HG02852 (cell line): ENCODE measurements at regions not wholly inside any gene's neighbourhood (a gene's known extent, or its start where the extent isn't known, plus 50 kb on each side); places are given as distances from the start of the nearest gene placed in this dataset.

ENCODE experiments used
- ATAC-seq: cut with Tn5 transposase; IDR thresholded peaks from one replicate; pipeline ENCODE4 v1.9.1; 2021; ENCODE audit warnings: mild to moderate bottlenecking, moderate library complexity; ENCODE audit not compliant: unreplicated experiment

DNA sequence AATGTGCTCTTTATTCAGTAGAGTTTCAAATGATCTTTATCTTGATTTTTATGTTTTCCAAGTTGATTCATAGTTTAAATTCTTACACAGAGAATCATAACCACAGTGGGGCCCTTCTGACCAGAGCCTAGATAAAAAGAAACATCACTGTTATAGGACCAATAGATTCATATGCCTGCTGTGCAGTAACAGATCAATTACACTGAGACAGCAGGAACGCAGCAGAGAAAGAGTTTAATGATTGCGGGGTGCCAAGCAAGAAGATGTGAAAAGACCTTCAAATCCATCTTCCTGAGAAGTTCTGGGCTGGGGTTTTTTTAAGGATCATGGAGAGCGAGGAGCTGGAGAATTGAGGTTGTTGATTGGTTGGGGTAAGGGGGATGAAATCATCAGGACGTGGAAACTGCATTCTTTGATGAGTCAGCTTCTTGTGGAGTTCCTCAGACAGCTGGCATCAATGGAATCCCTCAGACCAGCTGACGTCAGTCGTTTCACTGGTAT is 346.6 kb downstream of the TBC1D4 start:
- ATAC-seq = no peak

DNA sequence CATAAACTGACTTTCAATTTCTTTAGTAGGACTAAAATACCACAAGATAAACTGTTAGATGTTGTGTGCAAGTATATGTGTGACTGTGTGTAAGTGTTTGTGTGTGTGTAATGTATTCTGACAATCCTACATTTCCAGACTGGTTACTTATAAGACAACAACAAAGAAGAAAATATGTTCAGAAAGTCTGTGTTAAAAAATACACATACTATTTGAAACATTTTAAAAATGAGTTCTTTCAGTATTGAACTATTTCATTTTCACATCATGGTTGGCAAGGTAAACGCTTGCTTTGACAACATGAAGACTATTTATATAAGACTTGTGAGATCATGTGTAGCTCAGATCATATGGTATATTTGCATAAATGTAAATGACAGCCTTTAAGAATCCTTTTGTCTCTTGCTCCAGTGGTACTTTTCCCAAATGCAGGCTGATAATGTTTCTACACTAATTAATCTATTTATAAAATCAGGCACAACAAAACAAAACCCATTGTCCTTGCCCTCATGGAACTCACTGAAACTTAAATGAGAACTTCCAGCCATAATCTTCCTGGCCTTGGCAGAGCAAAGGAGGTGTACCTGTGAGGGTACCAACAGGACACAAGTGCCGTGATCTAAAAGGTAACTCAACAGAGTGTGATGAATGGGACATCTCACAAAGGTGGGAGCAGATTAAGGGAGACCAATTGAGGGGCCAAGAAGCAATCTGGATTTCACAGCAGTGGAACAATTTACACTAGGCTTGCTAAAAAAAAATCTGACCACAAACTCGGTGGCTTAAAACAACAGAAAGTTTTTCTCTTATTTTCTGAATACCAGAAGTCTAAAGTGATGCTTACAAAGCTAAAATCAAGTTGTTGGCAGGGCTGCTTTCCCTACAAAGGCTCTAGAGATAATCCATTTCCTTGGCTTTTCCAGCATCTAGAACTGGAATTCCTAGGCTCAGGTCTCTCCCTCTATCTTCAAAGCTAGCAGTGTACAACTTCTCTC is 349.0 kb downstream of the TBC1D4 start:
- no peak for ATAC-seq

DNA sequence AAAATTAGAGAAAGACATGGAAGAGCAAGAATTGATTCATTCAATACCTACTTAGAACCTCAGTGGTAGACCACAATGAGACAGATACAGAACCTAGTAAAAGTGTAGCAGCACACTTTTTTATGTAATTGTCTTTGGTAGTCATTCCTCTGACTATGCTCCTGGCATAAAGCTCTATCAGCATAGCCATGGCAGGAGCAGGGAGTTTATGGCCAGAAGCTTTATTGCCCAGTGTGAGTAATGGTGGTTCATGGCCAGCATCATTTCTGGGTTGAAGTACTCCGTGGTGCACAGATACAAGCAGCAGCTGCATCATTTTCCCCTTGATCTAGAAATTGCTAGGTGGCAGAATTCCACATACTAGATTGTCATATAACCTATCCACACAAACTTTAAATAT is 352.6 kb downstream of the TBC1D4 start:
- ATAC-seq = no peak

DNA sequence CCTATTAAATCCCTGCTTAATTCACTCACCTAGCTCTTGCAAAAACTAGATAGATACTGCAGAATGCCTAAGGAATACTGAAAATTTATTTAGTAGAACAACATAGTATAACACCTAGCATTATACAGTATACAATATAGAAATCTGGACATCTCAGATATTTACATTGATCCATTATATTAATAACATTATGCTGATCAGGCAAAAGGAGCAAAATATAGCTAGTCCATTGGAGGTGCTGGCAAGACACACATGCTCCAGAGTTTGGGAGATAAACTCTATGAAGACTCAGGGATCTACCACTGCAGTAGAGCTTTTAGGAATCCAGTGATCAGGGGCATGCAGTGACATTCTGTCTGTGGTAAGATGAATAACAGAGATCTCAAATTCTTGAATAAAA is 357.6 kb downstream of the TBC1D4 start:
- ATAC-seq = no peak

DNA sequence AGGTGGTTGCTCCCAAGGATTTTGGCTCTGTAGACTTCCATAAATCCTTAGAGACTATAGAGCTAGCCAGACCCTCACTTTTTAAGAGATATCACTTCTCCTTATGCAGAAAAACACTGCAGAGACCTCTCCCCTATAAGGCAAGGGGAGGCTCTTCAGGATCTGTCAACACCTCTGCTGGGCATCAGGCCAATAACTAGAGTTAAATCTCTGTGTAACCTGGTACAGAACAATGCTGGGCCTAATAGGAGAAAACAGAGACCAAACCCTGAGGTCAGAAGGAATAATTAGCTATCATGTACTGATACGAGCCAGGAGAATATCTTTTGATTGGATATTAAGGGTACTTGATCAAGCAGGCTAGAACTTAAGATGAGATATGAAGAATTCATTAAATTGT is 358.5 kb downstream of the TBC1D4 start:
- no peak for ATAC-seq

DNA sequence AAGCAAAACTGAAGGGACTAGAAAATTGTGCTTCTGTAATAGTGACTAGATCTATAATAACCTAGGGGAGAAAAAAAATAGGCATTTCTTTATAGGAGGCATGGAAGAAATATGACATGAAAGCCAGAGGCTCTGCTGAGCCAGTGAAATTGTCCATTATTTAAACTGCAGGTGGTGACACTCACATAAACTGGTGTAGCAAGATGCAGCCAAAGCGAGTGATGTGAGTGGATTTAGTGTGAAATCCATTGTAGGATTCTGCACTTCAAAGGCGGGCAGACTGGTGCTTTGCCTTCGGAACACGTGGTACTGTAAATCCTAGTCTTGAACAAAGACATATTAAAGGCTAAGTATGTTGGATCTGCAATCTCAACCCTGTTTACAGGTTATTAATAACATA is 361.9 kb downstream of the TBC1D4 start:
- ATAC-seq = no peak

DNA sequence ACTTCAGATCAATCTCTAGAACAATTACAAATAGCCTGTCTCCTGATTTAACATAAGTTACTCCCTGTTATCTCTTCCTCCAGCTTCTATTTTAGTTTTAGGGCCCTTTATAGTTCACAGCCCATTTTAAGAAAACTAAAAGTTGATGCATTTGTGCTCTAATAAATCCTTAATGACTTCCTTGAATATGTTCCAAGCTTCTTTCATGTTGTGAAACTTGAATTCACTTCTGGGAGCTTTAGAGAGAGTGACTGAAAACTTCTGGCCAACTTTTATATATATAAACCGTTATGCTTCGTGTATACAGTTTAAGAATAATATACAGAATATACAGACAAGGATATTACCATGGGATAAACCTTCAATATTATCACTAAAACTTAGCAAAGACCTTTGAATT is 366.8 kb downstream of the TBC1D4 start:
- ATAC-seq = no peak

DNA sequence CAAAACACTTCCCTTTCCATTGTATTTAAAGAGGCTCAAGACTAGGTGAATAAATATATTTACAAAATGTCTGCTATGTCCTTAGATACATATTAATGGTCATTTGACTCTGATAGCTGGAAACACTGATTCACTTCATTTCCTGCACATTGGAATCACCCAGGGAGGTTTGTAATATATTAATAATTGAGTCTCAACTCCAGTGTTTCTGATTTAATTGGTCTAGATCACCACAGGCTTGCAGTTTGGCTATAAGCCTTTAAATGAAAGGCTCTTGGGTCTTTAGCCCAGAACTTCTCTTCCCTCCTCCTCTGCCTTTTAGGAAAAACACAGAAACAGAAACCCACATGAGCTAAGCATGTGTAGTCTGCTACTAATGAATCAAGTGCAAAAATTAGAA is 378.0 kb downstream of the TBC1D4 start:
- ATAC-seq = no peak

DNA sequence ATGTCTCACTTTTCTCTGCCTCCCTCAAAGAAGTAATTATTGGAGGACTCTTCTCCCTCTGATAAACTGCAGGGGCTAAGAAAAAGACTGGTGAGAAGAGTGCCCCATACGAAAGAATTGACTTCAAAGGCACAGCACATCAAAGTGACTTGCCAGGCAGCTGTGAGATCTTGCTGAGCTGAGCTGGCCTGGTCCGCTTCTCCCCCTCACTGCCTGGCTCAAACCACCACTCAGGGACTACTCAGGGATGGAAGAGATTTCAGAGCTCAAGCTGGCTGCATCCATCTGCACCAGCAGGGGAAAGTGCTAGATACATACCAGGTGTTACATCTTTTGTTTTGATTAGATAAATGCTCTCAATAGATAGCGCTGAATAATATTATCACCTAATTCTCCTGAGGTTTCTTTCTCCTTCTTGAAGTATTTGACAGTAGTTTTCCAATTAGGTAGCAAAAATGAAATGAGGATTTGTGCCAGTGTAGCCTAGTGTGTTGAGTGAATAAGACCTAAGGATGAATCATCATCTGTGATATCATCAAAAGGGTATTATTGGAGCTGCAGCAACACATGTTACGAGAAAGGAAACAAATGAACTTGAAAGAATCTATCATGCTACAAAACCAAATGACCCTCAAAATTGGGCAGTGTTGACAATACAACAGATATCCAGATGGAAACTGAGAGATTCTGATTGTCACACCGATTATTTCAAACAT is 379.8 kb downstream of the TBC1D4 start:
- no peak for ATAC-seq

DNA sequence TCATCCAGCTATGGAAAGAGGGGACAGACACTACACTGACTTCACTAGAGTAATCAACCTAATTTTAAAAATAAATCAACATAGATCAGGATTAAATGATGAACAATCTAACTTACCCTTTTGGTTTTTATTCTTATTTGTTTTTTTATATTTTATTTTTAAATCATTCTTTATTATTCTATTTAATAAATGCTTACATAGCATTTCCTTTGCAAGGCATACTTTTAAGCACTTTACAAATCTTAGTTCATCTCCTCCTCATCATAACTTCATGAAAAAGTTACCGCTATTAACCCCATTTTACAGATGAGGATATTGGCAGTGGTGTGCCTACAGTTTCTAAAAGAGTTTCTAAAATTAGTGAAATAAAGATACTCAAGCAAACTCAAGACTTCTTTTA is 380.6 kb downstream of the TBC1D4 start:
- ATAC-seq = no peak

DNA sequence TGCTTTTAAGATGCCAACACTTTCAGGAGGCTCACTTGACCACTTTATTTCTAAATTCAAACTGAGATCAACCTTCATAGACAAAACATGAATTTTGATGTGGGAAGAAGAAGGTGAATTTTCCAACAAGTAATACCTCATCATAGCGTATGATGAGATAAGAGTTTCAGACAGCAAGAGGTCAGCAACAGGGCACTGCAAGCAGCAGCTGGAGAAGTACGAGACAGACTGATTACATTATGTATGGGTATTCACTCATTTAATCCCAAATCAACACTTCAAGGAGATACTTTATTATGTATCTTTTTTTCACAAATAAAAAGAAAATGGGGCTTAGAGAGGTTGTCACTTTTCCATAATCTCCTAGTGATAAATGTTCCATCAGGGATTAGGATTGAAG is 389.8 kb downstream of the TBC1D4 start:
- ATAC-seq = no peak

DNA sequence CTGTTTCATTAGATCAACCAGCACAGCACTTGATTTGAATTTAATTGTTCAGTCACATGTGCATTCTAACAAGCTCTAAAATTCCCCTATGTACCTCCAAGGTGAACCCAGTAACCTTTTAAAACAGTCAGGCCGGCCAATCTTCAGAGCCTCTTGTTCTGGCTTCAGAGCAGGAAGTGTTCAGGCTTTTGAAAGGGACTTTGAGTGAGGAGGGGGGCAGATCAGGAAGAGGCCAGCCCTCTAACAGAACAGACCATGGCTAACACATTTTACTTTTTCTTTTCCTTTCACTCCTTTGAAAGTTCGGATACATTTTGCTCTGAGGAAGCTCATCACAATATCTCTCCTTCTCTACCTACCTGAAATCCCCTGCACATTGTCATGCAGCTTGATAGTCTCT is 390.3 kb downstream of the TBC1D4 start:
- no peak for ATAC-seq

DNA sequence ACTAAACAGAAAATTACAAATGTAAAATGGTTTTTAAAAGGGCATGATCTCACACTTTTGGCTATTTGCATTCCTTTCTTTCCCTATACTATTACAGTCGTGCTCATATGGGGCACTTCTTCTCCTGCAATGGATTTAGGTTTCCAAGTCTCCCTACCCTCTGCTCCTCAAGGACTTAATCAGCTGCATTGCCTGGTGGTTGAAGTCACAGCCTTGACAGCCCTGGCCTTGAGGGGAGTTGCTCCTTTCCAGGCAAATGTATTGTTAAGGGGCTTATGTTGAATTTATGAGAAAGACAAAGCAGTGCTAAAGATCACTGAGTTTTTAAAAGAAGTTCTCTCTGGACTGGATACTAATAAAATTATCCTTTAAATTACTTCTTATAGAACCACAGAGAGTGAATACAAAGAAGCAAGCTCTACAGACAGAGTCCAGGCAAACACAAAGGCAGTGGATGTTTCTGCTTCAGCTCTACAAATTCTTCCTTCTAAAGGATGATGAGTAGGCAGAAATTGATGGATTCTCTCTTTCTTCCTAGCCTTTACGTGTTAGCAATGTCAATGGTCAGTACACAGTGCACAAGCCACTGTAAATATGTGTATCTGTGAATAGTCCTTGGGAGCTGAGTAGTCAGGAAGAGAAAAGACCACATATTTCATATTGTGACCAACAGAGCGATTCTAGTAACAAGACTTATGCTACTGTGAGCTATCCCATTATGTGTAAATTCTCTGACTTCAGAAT is 390.9 kb downstream of the TBC1D4 start:
- ATAC-seq = no peak

DNA sequence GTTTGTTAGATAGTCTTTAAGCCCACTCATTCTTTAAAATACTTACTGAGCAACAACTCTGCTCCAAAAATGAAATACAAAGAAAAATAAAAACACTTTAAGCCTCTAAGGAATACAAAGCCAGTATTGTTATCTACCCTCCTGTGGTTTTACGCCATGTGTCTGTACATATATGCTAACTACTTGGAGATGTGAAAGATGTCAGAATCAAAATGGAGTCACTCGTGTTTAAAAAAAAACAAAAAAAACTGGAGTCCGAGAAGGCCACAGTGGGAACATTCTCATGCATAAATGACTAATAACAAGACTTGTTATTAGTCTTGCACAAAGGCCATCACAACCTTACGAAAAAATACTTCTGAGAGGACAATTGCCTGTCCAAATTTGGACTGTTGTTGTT is 393.1 kb downstream of the TBC1D4 start:
- no peak for ATAC-seq

DNA sequence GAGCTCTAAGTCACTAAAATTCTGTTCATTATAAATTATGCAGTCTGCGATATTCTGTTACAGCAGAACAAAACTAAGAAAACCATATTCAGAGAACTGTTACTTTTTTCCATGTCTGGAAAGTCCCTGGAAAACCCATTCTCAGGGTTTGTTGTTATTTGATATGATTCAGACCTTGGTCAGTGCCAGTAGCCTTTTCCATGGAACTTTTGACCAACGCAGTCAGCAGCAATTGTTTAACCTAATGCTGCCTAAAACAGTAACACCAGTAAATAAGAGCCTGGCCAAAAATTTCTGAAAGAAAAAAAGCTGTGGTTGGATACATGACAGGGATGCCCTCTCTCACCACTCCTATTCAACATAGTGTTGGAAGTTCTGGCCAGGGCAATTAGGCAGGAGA is 402.7 kb downstream of the TBC1D4 start:
- ATAC-seq = no peak

DNA sequence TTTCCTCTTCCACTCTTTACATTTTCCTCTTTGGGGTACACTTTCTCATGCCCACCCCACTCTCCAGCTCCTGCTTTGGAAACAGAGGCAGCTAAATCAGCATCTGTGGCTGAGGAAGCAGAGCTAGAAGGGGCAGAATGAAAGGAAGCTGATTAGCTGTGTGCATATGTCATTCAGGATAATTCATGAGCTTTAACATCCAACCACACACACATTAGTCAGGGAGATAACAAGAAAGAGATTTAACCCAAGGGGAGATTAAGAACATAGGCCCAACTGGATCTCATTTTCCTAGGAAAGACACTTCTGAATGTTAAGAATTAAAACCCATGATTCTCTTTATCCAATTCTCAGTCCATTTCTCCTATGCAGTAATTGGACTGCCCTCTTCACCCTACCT is 405.5 kb downstream of the TBC1D4 start:
- no peak for ATAC-seq

DNA sequence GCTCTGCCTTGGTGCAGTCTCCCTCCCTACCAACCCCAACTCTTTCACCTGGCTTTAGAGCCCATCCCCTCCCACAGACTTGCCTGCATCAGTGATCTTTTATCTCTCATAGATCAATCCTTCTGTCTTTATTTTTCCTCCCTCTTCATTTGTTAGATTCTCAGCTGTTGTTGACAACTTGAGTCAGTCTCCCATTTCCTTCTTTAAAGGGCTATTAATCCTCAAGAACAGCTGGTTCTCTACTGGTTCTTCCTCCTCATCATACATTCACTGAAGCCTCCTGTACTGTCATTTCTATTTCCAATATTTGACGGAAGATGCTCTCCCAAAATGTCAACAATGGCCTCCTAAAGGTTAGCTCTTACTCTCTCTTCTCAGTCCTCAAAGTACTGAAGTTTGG is 408.2 kb downstream of the TBC1D4 start:
- ATAC-seq = no peak

DNA sequence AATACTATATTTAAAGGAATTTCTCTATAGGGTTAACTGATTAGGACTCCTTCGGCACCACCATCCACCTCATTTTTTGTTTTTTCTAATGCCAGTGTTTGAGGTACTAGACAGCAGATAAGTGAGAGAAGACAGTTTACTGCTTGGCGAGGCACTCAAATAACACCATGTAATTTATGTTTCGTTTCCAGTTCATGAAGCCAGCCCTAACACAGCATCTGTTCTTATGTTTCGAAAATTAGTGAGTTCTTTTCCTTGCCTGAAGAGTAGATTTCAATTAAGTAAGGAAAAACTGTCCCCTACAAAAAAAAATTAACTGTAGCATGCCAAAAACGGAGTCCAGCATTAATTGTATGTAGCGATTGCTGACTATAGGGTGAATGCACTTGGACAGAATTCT is 409.1 kb downstream of the TBC1D4 start:
- ATAC-seq = no peak

DNA sequence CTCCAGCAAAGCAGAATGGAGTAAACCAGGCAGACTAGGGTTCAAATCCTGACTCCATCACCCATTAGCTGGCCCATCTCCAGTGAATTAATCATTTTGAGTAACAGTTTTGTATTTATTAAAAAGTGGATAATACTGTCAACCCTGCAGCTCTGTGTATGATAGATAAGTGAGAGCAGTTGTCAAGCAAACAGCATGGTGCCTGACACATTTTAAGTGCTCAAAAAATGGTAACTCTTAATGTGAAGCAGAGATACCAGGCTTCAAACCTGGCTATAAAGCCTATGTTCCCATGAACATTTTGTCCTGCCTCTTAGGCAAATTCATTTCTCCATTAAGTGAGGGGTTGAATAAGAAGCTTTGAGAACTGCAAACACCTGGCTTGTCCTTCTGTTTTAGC is 409.6 kb downstream of the TBC1D4 start:
- ATAC-seq = no peak

DNA sequence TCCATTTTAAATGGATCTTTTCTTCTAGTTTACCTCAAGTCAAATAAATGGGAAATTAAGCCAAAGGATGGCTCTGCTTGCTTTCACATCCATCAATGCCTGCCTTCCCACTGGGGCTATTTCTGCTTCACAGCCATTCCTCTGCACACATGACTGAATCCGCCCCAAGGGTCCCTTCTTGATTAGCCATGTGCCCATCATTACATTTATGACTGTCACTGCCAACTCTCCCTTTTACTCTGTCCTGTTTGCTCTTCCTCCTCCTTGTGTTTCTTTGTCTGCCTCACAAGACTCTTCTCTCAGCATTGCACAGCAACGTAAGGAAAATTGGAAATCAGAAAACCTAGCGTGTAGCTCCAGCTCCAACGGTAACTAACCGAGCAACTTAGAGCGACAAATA is 410.2 kb downstream of the TBC1D4 start:
- ATAC-seq = no peak

DNA sequence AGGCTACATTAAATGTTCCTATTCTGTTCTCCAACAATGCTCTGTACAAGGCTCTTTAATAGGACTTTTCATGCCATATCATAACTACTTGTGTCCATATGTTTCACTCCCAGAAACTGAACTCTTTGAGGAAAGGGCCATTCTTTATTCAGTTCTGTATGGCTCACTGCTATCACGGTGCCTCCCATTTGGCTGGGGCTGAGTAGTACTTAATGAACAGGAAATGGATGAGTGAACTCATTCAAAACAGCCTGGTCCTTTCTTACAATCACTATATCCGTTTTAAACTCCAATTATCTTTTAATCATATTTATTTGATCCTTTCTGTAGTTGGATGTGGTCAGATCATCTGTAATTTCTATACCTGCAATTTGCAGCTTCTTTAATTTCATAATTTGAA is 410.6 kb downstream of the TBC1D4 start:
- no peak for ATAC-seq
